ENCODE measurements at regions not wholly inside any gene's neighbourhood (a gene's known extent, or its start where the extent isn't known, plus 50 kb on each side); places are given as distances from the start of the nearest gene placed in this dataset.
"Not testable (repeated sequence)": the region's sequence is repeated elsewhere in the genome, so short reads cannot be mapped to it uniquely, and the experiment has no call there.

- not testable (repeated sequence) for TF ChIP-seq SPI1, POLR2A (IDR thresholded peaks at IDR 0.05; ENCODE audit: low read depth, low read length)
Measured at GRCh38 chr12:29884957-29885356, 101.2 kb upstream of the TMTC1 start.

All from GM12891 (cell line).